Upper lobe of left lung (tissue), 6 donors: ENCODE measurements at regions not wholly inside any gene's neighbourhood (a gene's known extent, or its start where the extent isn't known, plus 50 kb on each side); places are given as distances from the start of the nearest gene placed in this dataset.

ENCODE experiments used
- ATAC-seq, 2 donors: fragments of 200-7000 bp; cut with Tn5 transposase; one replicate each; pipeline ENCODE4 v1.9.1; 2022; ENCODE audit warnings: mild to moderate bottlenecking in 2 of 2, moderate library complexity in 2 of 2; ENCODE audit not compliant: low FRiP score in 2 of 2
- DNase-seq, 2 donors: peaks; one replicate each; pipeline ENCODE4 v3.0.0-alpha.2; 2019 to 2020
- H3K27ac ChIP-seq, 4 donors: fragments of 200-600 bp; sonication (generic); one replicate each; pipeline ENCODE4 v1.5.1; 2016 to 2019
- H3K27me3 ChIP-seq, 4 donors: fragments of 200-600 bp; sonication (generic); one replicate each; pipeline ENCODE4 v1.5.1; 2017 to 2019
- H3K36me3 ChIP-seq, 4 donors: fragments of 200-600 bp; sonication (generic); one replicate each; pipeline ENCODE4 v1.5.1; 2016 to 2019
- H3K4me1 ChIP-seq, 4 donors: fragments of 200-600 bp; sonication (generic); one replicate each; pipeline ENCODE4 v1.5.1; 2018 to 2019
- H3K4me3 ChIP-seq, 4 donors: fragments of 200-600 bp; sonication (generic); one replicate each; pipeline ENCODE4 v1.5.1; 2017 to 2019; ENCODE audit warnings: mild to moderate bottlenecking in 2 of 4, moderate library complexity in 1 of 4
- H3K9me3 ChIP-seq, 4 donors: fragments of 200-600 bp; sonication (generic); one replicate each; pipeline ENCODE4 v1.5.1; 2018 to 2019
- CTCF ChIP-seq, 6 experiments: fragments of 450-650 bp in 4 of 6; fragments of 200-600 bp in 2 of 6; sonication (generic) in 2 of 6; IDR thresholded peaks; one replicate each; pipeline ENCODE4 v1.5.1; 2016 to 2019; ENCODE audit warnings: antibody characterized with exemption in 6 of 6
- EP300 ChIP-seq, 4 donors: sonication (generic); formaldehyde crosslinking; IDR thresholded peaks; one replicate each; pipeline ENCODE4 v1.5.1; 2017; ENCODE audit warnings: antibody characterized with exemption in 4 of 4, control low read depth in 2 of 4
- POLR2A ChIP-seq, 4 donors: fragments of 450-650 bp; IDR thresholded peaks; one replicate each; pipeline ENCODE4 v1.5.1; 2016 to 2017; ENCODE audit warnings: antibody characterized with exemption in 4 of 4, mild to moderate bottlenecking in 2 of 4
- POLR2AphosphoS5 ChIP-seq, 2 donors: sonication (generic); formaldehyde crosslinking; IDR thresholded peaks; one replicate each; pipeline ENCODE4 v1.5.1; 2017; ENCODE audit warnings: antibody characterized with exemption in 2 of 2
- WGBS, 2 donors: methylation state at CpG; one replicate each; pipeline ENCODE4 v1.1.5; 2017 to 2018; 5-methylcytosine and 5-hydroxymethylcytosine counted together
- donor health status: DM: no; HTN: no; CAD: no; lungs with moderate emphysema.
- donor health status: DM: no; HTN: yes; CAD: no; lungs with severe emphysema.

- 53 to 55% methylated on average over 7 of the region's 7 CpGs for WGBS, 2 donors
- H3K27ac ChIP-seq, result no peak overlapping the region
Measured at GRCh38 chr5:167448376-167448775, 843.1 kb upstream of the WWC1 start.

GRCh38 chr5:167451076-167451475 lies 840.4 kb upstream of the WWC1 start:
- no peak for TF ChIP-seq POLR2A (IDR thresholded peaks at IDR 0.05)
- TF ChIP-seq EP300 (IDR thresholded peaks at IDR 0.05), result no peak
- no peak for TF ChIP-seq POLR2AphosphoS5 (IDR thresholded peaks at IDR 0.05)
- TF ChIP-seq CTCF (IDR thresholded peaks at IDR 0.05), result no peak
- 87 to 93% methylated on average over 7 of the region's 7 CpGs for WGBS, 2 donors

More at GRCh38 chr5:167448376-167448775, 843.1 kb upstream of the WWC1 start:
- DNase-seq (no peak), ATAC-seq (no peak)
- no peaks in the 10 kb centered on the region for H3K36me3 ChIP-seq
- TF ChIP-seq POLR2AphosphoS5 (IDR thresholded peaks at IDR 0.05) (no peak), POLR2A (IDR thresholded peaks at IDR 0.05) (no peak), CTCF (IDR thresholded peaks at IDR 0.05) (no peak), EP300 (IDR thresholded peaks at IDR 0.05) (no peak)
- no peaks in the 10 kb centered on the region for H3K4me1 ChIP-seq
- H3K9me3 ChIP-seq, result no peaks in the 10 kb centered on the region
- H3K4me3 ChIP-seq, result no peak overlapping the region
- H3K27me3 ChIP-seq, result no peaks in the 10 kb centered on the region

GRCh38 chr5:167452136-167452535 lies 839.3 kb upstream of the WWC1 start:
- Histone ChIP-seq H3K27me3 (no peaks in the 10 kb centered on the region), H3K9me3 (no peaks in the 10 kb centered on the region), H3K36me3 (no peaks in the 10 kb centered on the region), H3K4me3 (no peak overlapping the region), H3K4me1 (no peaks in the 10 kb centered on the region), H3K27ac (no peak overlapping the region)
- DNase-seq (no peak), ATAC-seq (no peak)
- WGBS, 2 donors, result 76 to 90% methylated on average over 4 of the region's 4 CpGs
- no peak for TF ChIP-seq EP300 (IDR thresholded peaks at IDR 0.05)
- TF ChIP-seq POLR2AphosphoS5 (IDR thresholded peaks at IDR 0.05), result no peak
- TF ChIP-seq CTCF (IDR thresholded peaks at IDR 0.05), result no peak
- no peak for TF ChIP-seq POLR2A (IDR thresholded peaks at IDR 0.05)

More at GRCh38 chr5:167451076-167451475, 840.4 kb upstream of the WWC1 start:
- no peak for DNase-seq
- ATAC-seq, result no peak
- H3K4me1 ChIP-seq, result no peaks in the 10 kb centered on the region
- H3K9me3 ChIP-seq, result no peaks in the 10 kb centered on the region
- no peak overlapping the region for H3K27ac ChIP-seq
- H3K36me3 ChIP-seq, result no peaks in the 10 kb centered on the region
- no peaks in the 10 kb centered on the region for H3K27me3 ChIP-seq
- no peak overlapping the region for H3K4me3 ChIP-seq

GRCh38 chr5:167453246-167454030 lies 838.0 kb upstream of the WWC1 start:
- Histone ChIP-seq H3K9me3 (no peaks in the 10 kb centered on the region), H3K36me3 (no peaks in the 10 kb centered on the region), H3K4me1 (no peaks in the 10 kb centered on the region), H3K27me3 (no peaks in the 10 kb centered on the region), H3K4me3 (no peak overlapping the region), H3K27ac (no peak overlapping the region)
- ATAC-seq, result no peak
- no peak for DNase-seq
- TF ChIP-seq EP300 (IDR thresholded peaks at IDR 0.05) (no peak), CTCF (IDR thresholded peaks at IDR 0.05) (no peak), POLR2AphosphoS5 (IDR thresholded peaks at IDR 0.05) (no peak), POLR2A (IDR thresholded peaks at IDR 0.05) (no peak)
- WGBS, 2 donors, result 64 to 69% methylated on average over 3 of the region's 3 CpGs

GRCh38 chr5:167458412-167458811 lies 833.0 kb upstream of the WWC1 start:
- Histone ChIP-seq H3K36me3 (no peaks in the 10 kb centered on the region), H3K27me3 (no peaks in the 10 kb centered on the region), H3K27ac (no peak overlapping the region), H3K9me3 (peaks cover 0 to 11% (median 0%) of the 10 kb centered on the region in 4 donors), H3K4me1 (no peaks in the 10 kb centered on the region), H3K4me3 (no peak overlapping the region)
- no peak for ATAC-seq
- TF ChIP-seq POLR2AphosphoS5 (IDR thresholded peaks at IDR 0.05), result no peak
- TF ChIP-seq CTCF (IDR thresholded peaks at IDR 0.05), result no peak
- TF ChIP-seq EP300 (IDR thresholded peaks at IDR 0.05), result no peak
- TF ChIP-seq POLR2A (IDR thresholded peaks at IDR 0.05), result no peak
- no peak for DNase-seq
- 74 to 81% methylated on average over 4 of the region's 4 CpGs for WGBS, 2 donors
